ENCODE measurements at regions not wholly inside any gene's neighbourhood (a gene's known extent, or its start where the extent isn't known, plus 50 kb on each side); places are given as distances from the start of the nearest gene placed in this dataset.

DNA sequence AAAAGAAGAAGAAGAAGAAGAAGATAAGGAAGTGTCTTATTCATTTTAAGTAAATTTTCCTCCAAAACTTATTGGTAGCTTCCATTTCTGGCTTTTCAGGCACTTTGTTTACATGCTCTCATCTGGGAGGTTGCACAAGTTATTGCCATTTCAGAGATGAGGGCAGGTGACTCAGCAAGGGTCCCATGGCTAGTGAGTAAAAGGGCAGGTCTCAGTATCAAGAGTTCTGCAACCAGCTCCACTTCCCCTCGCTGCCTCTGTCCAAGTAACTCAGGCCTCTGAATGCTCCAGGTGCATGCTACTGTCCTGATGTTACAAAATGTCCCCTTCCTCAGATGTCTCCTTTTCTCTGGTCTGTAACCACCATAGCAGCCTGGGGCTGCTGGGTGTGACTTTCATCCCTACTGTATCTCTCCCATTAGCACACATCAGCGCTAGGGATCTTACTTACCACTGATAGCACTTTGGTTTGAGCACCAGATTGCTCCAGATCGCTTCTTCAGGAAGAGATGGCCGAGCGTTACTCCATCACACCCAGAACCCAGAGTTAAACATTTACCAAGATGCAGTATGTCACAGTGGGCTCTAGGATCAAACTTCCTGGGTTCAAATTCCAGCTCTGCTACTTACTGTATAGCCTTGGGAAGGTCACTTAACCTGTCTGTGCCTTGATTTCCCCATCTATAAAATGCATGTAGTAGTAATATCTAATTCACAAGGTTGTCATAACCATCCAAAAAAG lies 57.4 kb upstream of the LAPTM4A start:
- Histone ChIP-seq H3K9me3 (no peaks in the 10 kb centered on the region), H3K36me3 (no peaks in the 10 kb centered on the region), H3K27me3 (ENCODE audit: low read depth) (no peaks in the 10 kb centered on the region), H3K4me1 (peaks cover 6% of the 10 kb centered on the region), H3K4me3 (no peak overlapping the region), H3K27ac (no peak overlapping the region)
- intact Hi-C loops (cut with DNase I) = no loop called here
- ATAC-seq = peak in 1 of 2 donors; percentile 27
- DNase-seq = no peak
- TF ChIP-seq, protein P1, sequence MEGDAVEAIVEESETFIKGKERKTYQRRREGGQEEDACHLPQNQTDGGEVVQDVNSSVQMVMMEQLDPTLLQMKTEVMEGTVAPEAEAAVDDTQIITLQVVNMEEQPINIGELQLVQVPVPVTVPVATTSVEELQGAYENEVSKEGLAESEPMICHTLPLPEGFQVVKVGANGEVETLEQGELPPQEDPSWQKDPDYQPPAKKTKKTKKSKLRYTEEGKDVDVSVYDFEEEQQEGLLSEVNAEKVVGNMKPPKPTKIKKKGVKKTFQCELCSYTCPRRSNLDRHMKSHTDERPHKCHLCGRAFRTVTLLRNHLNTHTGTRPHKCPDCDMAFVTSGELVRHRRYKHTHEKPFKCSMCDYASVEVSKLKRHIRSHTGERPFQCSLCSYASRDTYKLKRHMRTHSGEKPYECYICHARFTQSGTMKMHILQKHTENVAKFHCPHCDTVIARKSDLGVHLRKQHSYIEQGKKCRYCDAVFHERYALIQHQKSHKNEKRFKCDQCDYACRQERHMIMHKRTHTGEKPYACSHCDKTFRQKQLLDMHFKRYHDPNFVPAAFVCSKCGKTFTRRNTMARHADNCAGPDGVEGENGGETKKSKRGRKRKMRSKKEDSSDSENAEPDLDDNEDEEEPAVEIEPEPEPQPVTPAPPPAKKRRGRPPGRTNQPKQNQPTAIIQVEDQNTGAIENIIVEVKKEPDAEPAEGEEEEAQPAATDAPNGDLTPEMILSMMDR (IDR thresholded peaks at IDR 0.05) = no peak

DNA sequence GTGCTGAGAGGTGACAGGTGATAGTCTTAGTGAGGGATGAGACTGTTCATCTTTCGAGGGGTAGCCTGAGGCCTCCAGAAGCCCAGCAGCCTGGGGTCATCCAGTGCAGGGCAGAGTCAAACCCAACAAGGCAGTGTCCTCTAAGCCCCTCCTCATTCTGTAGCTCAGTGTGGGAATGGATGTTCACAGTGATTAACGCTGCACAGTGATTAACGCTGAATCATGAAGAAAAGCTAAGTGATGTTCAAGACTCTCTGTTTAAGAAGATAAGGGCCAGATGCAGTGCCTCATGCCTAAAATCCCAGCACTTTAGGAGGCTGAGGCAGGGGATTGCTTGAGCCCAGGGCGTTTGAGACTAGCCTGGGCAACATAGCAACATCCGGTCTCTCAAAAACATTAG lies 56.3 kb upstream of the LAPTM4A start:
- no peaks in the 10 kb centered on the region for H3K9me3 ChIP-seq
- DNase-seq (no peak), ATAC-seq (no peak)
- intact Hi-C loops (cut with DNase I) = no loop called here
- no peaks in the 10 kb centered on the region for H3K36me3 ChIP-seq
- no peak overlapping the region for H3K27ac ChIP-seq
- peaks cover 6% of the 10 kb centered on the region for H3K4me1 ChIP-seq
- TF ChIP-seq, protein P1 (IDR thresholded peaks at IDR 0.05) = no peak
- H3K4me3 ChIP-seq = no peak overlapping the region
- no peaks in the 10 kb centered on the region for H3K27me3 ChIP-seq (ENCODE audit: low read depth)

DNA sequence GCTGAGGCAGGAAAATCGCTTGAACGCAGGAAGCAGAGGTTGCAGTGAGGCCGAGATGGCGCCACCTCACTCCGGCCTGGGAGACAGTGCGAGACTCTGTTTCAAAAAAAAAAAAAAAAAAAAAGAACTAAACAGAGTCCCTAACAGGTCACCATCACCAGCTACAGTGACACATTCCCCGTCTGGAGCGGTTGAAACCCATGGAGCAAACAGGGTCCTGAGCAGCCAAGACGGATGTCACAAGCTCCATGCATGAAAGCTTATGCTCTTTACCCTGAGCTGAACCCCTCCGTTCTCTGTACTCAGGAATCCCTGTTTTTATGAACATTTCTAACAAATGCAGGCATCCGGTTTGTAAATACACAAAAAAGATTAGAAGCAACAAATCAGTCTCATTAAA lies 55.9 kb upstream of the LAPTM4A start:
- H3K4me3 ChIP-seq = no peak overlapping the region
- H3K27me3 ChIP-seq (ENCODE audit: low read depth) = no peaks in the 10 kb centered on the region
- peaks cover 6% of the 10 kb centered on the region for H3K4me1 ChIP-seq
- no peaks in the 10 kb centered on the region for H3K9me3 ChIP-seq
- no peak overlapping the region for H3K27ac ChIP-seq
- no peaks in the 10 kb centered on the region for H3K36me3 ChIP-seq
- ATAC-seq (no peak), DNase-seq (no peak)
- TF ChIP-seq, protein P1 (IDR thresholded peaks at IDR 0.05) = no peak
- intact Hi-C loops (cut with DNase I) = no loop called here

DNA sequence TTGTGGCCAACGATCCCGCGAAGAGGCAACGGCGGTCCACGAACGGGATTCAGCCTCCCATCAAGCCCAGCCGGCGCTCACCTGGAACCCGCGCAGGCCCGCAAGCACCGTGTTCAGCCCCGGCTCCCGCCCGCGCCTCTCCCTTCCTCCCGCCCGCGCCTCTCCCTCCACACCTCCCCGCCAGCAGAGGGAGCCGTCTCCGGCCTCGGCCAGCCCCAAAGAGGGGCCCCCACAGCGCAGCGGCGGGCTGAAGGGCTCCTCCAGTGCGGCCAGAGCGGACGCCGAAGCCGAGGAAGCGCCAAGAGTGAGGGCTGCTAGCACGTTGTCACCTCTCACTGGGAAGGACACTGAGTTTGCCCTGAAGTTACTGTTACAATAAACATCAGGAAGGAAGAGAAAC lies 55.3 kb upstream of the LAPTM4A start:
- Histone ChIP-seq H3K9me3 (peaks cover 2% of the 10 kb centered on the region), H3K27ac (no peak overlapping the region), H3K4me3 (peak overlapping the region; percentile 19), H3K36me3 (no peaks in the 10 kb centered on the region), H3K4me1 (peaks cover 6% of the 10 kb centered on the region), H3K27me3 (ENCODE audit: low read depth) (no peaks in the 10 kb centered on the region)
- TF ChIP-seq, protein P1 (IDR thresholded peaks at IDR 0.05) = peak; percentile 49
- intact Hi-C loops (cut with DNase I) = no loop called here
- peak; percentile 34 to 50 for ATAC-seq
- DNase-seq = peak; percentile 68

DNA sequence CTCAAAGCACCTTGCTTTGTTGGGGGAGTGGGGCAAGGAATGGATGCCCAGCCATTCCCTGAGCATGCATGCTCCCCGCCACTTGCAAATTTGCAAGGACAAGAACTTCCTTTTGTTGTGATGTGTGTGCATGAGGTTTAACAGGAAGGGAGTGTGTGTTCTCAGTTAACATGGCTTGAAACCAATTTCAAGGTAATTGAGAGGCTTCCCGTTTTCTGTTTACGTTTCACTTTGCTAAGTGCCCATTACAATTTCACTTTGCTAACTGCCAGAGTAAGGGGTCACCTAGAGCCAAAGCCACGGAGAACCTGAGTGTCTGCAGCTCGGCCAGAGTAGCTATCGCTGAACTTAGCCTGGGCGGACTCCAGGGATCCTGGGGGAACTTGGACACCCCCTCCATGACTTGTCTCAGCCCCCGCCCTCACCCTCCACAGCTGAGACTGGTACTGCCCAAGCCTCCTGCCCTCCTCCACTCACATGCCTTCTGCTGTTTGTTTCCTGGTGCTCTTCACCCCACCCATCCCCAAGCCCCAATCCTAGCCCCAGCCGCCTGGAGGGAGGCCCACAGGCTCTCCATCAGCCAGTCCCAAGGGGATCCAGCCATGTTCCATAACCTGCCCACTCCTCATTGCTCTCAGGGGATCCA lies 53.6 kb upstream of the LAPTM4A start:
- DNase-seq (no peak), ATAC-seq (peak; percentile 75 to 78)
- peaks cover 4% of the 10 kb centered on the region for H3K9me3 ChIP-seq
- peaks cover 6% of the 10 kb centered on the region for H3K4me1 ChIP-seq
- H3K27me3 ChIP-seq (ENCODE audit: low read depth) = no peaks in the 10 kb centered on the region
- TF ChIP-seq, protein P1 (IDR thresholded peaks at IDR 0.05) = no peak
- H3K27ac ChIP-seq = no peak overlapping the region
- H3K4me3 ChIP-seq = peak overlapping the region; percentile 23
- intact Hi-C loops (cut with DNase I) = no loop called here
- H3K36me3 ChIP-seq = no peaks in the 10 kb centered on the region
